ENCODE measurements at regions not wholly inside any gene's neighbourhood (a gene's known extent, or its start where the extent isn't known, plus 50 kb on each side); places are given as distances from the start of the nearest gene placed in this dataset.

- H3K27ac Mint-ChIP-seq, result no peak overlapping the region
- H3K36me3 Mint-ChIP-seq (ENCODE audit: low read depth), result no peaks in the 10 kb centered on the region
- H3K4me3 Mint-ChIP-seq, result no peak overlapping the region
- no peak for TF ChIP-seq CTCF (IDR thresholded peaks at IDR 0.05)
- DNase-seq (no peak), ATAC-seq (no peak)
- peaks cover 11% of the 10 kb centered on the region for H3K27me3 Mint-ChIP-seq
- POLR2A ChIA-PET, result no interaction called here
- intact Hi-C loops (cut with micrococcal nuclease), result no loop called here
- CTCF ChIA-PET, result no interaction called here
- peaks cover 17% of the 10 kb centered on the region for H3K4me1 Mint-ChIP-seq (ENCODE audit: low read depth)
- peaks cover 3% of the 10 kb centered on the region for H3K9me3 Mint-ChIP-seq
Observed at GRCh38 chr22:34845391-34845790, 220.6 kb upstream of the ISX start.

GRCh38 chr22:34847072-34847471 lies 218.9 kb upstream of the ISX start:
- Mint-ChIP-seq H3K9me3 (peaks cover 3% of the 10 kb centered on the region), H3K36me3 (ENCODE audit: low read depth) (no peaks in the 10 kb centered on the region), H3K4me3 (no peak overlapping the region), H3K27me3 (peaks cover 11% of the 10 kb centered on the region), H3K4me1 (ENCODE audit: low read depth) (peaks cover 17% of the 10 kb centered on the region), H3K27ac (no peak overlapping the region)
- ATAC-seq (peak; percentile 56), DNase-seq (peak; percentile 8)
- POLR2A ChIA-PET, result interaction anchor here (0.6 kb wide), 1 partner anchor 36 kb away, joined by 3 read pairs; no protein-coding TSS in a partner anchor
- CTCF ChIA-PET, result interaction anchor here (1.3 kb wide), 1 partner anchor 303 kb away, joined by 5 read pairs; no protein-coding TSS in a partner anchor
- no peak for TF ChIP-seq CTCF (IDR thresholded peaks at IDR 0.05)
- intact Hi-C loops (cut with micrococcal nuclease), result no loop called here

- DNase-seq (no peak), ATAC-seq (no peak)
- Mint-ChIP-seq H3K27me3 (peaks cover 11% of the 10 kb centered on the region), H3K36me3 (ENCODE audit: low read depth) (no peaks in the 10 kb centered on the region), H3K4me3 (no peak overlapping the region), H3K27ac (no peak overlapping the region), H3K9me3 (peaks cover 3% of the 10 kb centered on the region), H3K4me1 (ENCODE audit: low read depth) (peaks cover 17% of the 10 kb centered on the region)
- no peak for TF ChIP-seq CTCF (IDR thresholded peaks at IDR 0.05)
- POLR2A ChIA-PET, result no interaction called here
- intact Hi-C loops (cut with micrococcal nuclease), result no loop called here
- CTCF ChIA-PET, result no interaction called here
Observed at GRCh38 chr22:34849965-34850364, 216.0 kb upstream of the ISX start.

GRCh38 chr22:34851918-34852662 lies 213.9 kb upstream of the ISX start:
- Mint-ChIP-seq H3K27me3 (peaks cover 11% of the 10 kb centered on the region), H3K4me1 (ENCODE audit: low read depth) (peaks cover 11% of the 10 kb centered on the region), H3K36me3 (ENCODE audit: low read depth) (no peaks in the 10 kb centered on the region), H3K4me3 (no peak overlapping the region), H3K9me3 (peaks cover 1% of the 10 kb centered on the region), H3K27ac (no peak overlapping the region)
- ATAC-seq (no peak), DNase-seq (no peak)
- ChIA-PET POLR2A (no interaction called here), CTCF (interaction anchor here (0.6 kb wide), 1 partner anchor 257 kb away, joined by 3 read pairs; no protein-coding TSS in a partner anchor)
- intact Hi-C loops (cut with micrococcal nuclease), result no loop called here
- TF ChIP-seq CTCF (IDR thresholded peaks at IDR 0.05), result no peak

- ChIA-PET POLR2A (no interaction called here), CTCF (no interaction called here)
- H3K4me3 Mint-ChIP-seq, result no peak overlapping the region
- no peak for ATAC-seq
- H3K36me3 Mint-ChIP-seq (ENCODE audit: low read depth), result no peaks in the 10 kb centered on the region
- no peak for DNase-seq
- no peak overlapping the region for H3K27ac Mint-ChIP-seq
- no peak for TF ChIP-seq CTCF (IDR thresholded peaks at IDR 0.05)
- H3K27me3 Mint-ChIP-seq, result no peaks in the 10 kb centered on the region
- intact Hi-C loops (cut with micrococcal nuclease), result no loop called here
- peaks cover 2% of the 10 kb centered on the region for H3K9me3 Mint-ChIP-seq
- no peaks in the 10 kb centered on the region for H3K4me1 Mint-ChIP-seq (ENCODE audit: low read depth)
Observed at GRCh38 chr22:34855471-34855870, 210.5 kb upstream of the ISX start.
